Transverse colon (tissue), 4 donors: ENCODE measurements at regions not wholly inside any gene's neighbourhood (a gene's known extent, or its start where the extent isn't known, plus 50 kb on each side); places are given as distances from the start of the nearest gene placed in this dataset.

ENCODE experiments used
- DNase-seq: peaks from one replicate; pipeline ENCODE4 v3.0.0-alpha.2; 2019
- H3K27ac ChIP-seq, 4 donors: fragments of 200-600 bp; sonication (generic); 2 replicates each; pipeline ENCODE4 v1.5.1; 2016 to 2018; ENCODE audit warnings: inconsistent platforms in 4 of 4
- H3K27me3 ChIP-seq: fragments of 200-600 bp; sonication (generic); 2 replicates; pipeline ENCODE4 v1.5.1; 2017; ENCODE audit warnings: inconsistent platforms
- H3K36me3 ChIP-seq, 4 donors: fragments of 200-600 bp; sonication (generic); 2 replicates each; pipeline ENCODE4 v1.5.1; 2017 to 2019; ENCODE audit warnings: inconsistent platforms in 4 of 4
- H3K4me1 ChIP-seq, 4 donors: fragments of 200-600 bp; sonication (generic); 2 replicates each; pipeline ENCODE4 v1.5.1; 2017 to 2020; ENCODE audit warnings: inconsistent platforms in 4 of 4
- H3K4me3 ChIP-seq, 4 donors: fragments of 200-600 bp; sonication (generic); 1 replicate in 1 of 4; 2 replicates in 3 of 4; pipeline versions ENCODE4 v1.5.1 to v1.6.1; 2017 to 2019; ENCODE audit warnings: inconsistent platforms in 4 of 4
- H3K9me3 ChIP-seq, 2 donors: fragments of 200-600 bp; sonication (generic); 2 replicates each; pipeline ENCODE4 v1.5.1; 2017 to 2019; ENCODE audit warnings: inconsistent platforms in 2 of 2
- CTCF ChIP-seq, 5 experiments: fragments of 200-600 bp in 3 of 5; fragments of 450-650 bp in 2 of 5; sonication (generic) in 3 of 5; IDR thresholded peaks; 1 replicate in 2 of 5; 2 replicates in 3 of 5; pipeline ENCODE4 v1.5.1; 2016 to 2017; ENCODE audit warnings: antibody characterized with exemption in 5 of 5, inconsistent platforms in 3 of 5, mild to moderate bottlenecking in 2 of 5, moderate library complexity in 1 of 5
- EP300 ChIP-seq: sonication (generic); formaldehyde crosslinking; IDR thresholded peaks from one replicate; pipeline ENCODE4 v1.6.1; 2017; ENCODE audit warnings: antibody characterized with exemption, low read depth
- POLR2A ChIP-seq: fragments of 450-650 bp; IDR thresholded peaks from one replicate; pipeline ENCODE4 v1.6.1; 2016; ENCODE audit warnings: antibody characterized with exemption, mild to moderate bottlenecking, moderate library complexity
- POLR2AphosphoS5 ChIP-seq, 3 donors: sonication (generic); formaldehyde crosslinking; IDR thresholded peaks; one replicate each; pipeline ENCODE4 v1.6.1; 2016; ENCODE audit warnings: antibody characterized with exemption in 3 of 3
- WGBS, 2 donors: methylation state at CpG; one replicate each; pipeline ENCODE4 v1.1.5; 2018; ENCODE audit warnings: low coverage in 1 of 2; 5-methylcytosine and 5-hydroxymethylcytosine counted together
- in situ Hi-C, 4 donors: fragments of 200-750 bp; cut with MboI; loops; one replicate each; pipeline versions ENCODE4 v1.15.0 to v1.15.1; 2017; ENCODE audit warnings: low sequenced_read_pairs in 3 of 4, low pct_ligation_motif_present in 1 of 4, low pct_unique_long_range_greater_than_20kb in 1 of 4
- intact Hi-C: fragments of 100-400 bp; cut with DNase I; formaldehyde crosslinking; loops from one replicate; pipeline ENCODE4 v1.15.1; 2023; ENCODE audit warnings: low total_unique reads

- no peak for TF ChIP-seq POLR2AphosphoS5 (IDR thresholded peaks at IDR 0.05)
- in situ Hi-C loops: no loop called here
- H3K27me3 ChIP-seq: no peaks in the 10 kb centered on the region
- H3K36me3 ChIP-seq: no peaks in the 10 kb centered on the region
- intact Hi-C loops: no loop called here
- no peaks in the 10 kb centered on the region for H3K4me1 ChIP-seq
- no peak overlapping the region for H3K4me3 ChIP-seq
- H3K9me3 ChIP-seq: peaks cover 0 to 3% of the 10 kb centered on the region in 2 donors
- no peak for DNase-seq
- no peak overlapping the region for H3K27ac ChIP-seq
These were observed 2036.4 kb upstream of the AGA start for GRCh38 chr4:179478608-179479007.

- no peak overlapping the region for H3K27ac ChIP-seq
- no peaks in the 10 kb centered on the region for H3K9me3 ChIP-seq
- H3K4me3 ChIP-seq: no peak overlapping the region
- intact Hi-C loops: no loop called here
- no peaks in the 10 kb centered on the region for H3K4me1 ChIP-seq
- TF ChIP-seq EP300 (no peak), POLR2AphosphoS5 (IDR thresholded peaks at IDR 0.05) (no peak), POLR2A (no peak), CTCF (IDR thresholded peaks at IDR 0.05) (no peak)
- in situ Hi-C loops: no loop called here
- WGBS, 2 donors: 59% methylated on average over 3 of the region's 3 CpGs; no CpG with 5 or more reads in 1 of the 2 donors
- no peak for DNase-seq
- H3K36me3 ChIP-seq: no peaks in the 10 kb centered on the region
- no peaks in the 10 kb centered on the region for H3K27me3 ChIP-seq
These were observed 2043.5 kb upstream of the AGA start for GRCh38 chr4:179485781-179486180.

GRCh38 chr4:179486570-179487335 is 2044.5 kb upstream of the AGA start:
- intact Hi-C loops: no loop called here
- no peak for TF ChIP-seq EP300
- no peak for TF ChIP-seq POLR2AphosphoS5 (IDR thresholded peaks at IDR 0.05)
- no peak for TF ChIP-seq POLR2A
- no peak for TF ChIP-seq CTCF (IDR thresholded peaks at IDR 0.05)
- no peak for DNase-seq
- WGBS, 2 donors: 72 to 100% methylated on average over 2 to 6 of the region's 6 CpGs
- H3K27ac ChIP-seq: no peak overlapping the region
- in situ Hi-C loops: no loop called here
- H3K27me3 ChIP-seq: no peaks in the 10 kb centered on the region
- no peaks in the 10 kb centered on the region for H3K4me1 ChIP-seq
- H3K4me3 ChIP-seq: no peak overlapping the region
- no peaks in the 10 kb centered on the region for H3K9me3 ChIP-seq
- no peaks in the 10 kb centered on the region for H3K36me3 ChIP-seq

GRCh38 chr4:179492260-179493080 is 2050.2 kb upstream of the AGA start:
- Histone ChIP-seq H3K36me3 (no peaks in the 10 kb centered on the region), H3K27me3 (no peaks in the 10 kb centered on the region), H3K9me3 (no peaks in the 10 kb centered on the region), H3K4me3 (no peak overlapping the region), H3K27ac (no peak overlapping the region), H3K4me1 (no peaks in the 10 kb centered on the region)
- in situ Hi-C loops (no loop called here), intact Hi-C loops (no loop called here)
- TF ChIP-seq POLR2AphosphoS5 (IDR thresholded peaks at IDR 0.05) (no peak), POLR2A (no peak), EP300 (no peak)
- WGBS, 2 donors: 88 to 95% methylated on average over 3 of the region's 3 CpGs
- DNase-seq: no peak

GRCh38 chr4:179503976-179504375 is 2061.7 kb upstream of the AGA start:
- H3K36me3 ChIP-seq: no peaks in the 10 kb centered on the region
- intact Hi-C loops: no loop called here
- H3K4me3 ChIP-seq: no peak overlapping the region
- H3K27ac ChIP-seq: no peak overlapping the region
- H3K4me1 ChIP-seq: no peaks in the 10 kb centered on the region
- 87 to 95% methylated on average over 1 of the region's 1 CpG for WGBS, 2 donors
- in situ Hi-C loops: no loop called here
- DNase-seq: no peak
- H3K9me3 ChIP-seq: no peaks in the 10 kb centered on the region
- no peaks in the 10 kb centered on the region for H3K27me3 ChIP-seq
- TF ChIP-seq CTCF (IDR thresholded peaks at IDR 0.05): no peak
- no peak for TF ChIP-seq POLR2AphosphoS5 (IDR thresholded peaks at IDR 0.05)
- no peak for TF ChIP-seq EP300
- no peak for TF ChIP-seq POLR2A
